ENCODE measurements at regions not wholly inside any gene's neighbourhood (a gene's known extent, or its start where the extent isn't known, plus 50 kb on each side); places are given as distances from the start of the nearest gene placed in this dataset.
A peak's percentile ranks its signal among the peaks of the same experiment; 100 is the strongest.

- H3K4me3 ChIP-seq (replicated peaks; ENCODE audit: low read depth, low read length): no peak overlapping the region
- H3K27me3 ChIP-seq (replicated peaks; ENCODE audit: control insufficient read depth, insufficient read depth, low read length): no peaks in the 10 kb centered on the region
- no peak for TF ChIP-seq CTCF (IDR thresholded peaks at IDR 0.05; ENCODE audit: insufficient read depth, low read length, poor library complexity, severe bottlenecking)
- no peaks in the 10 kb centered on the region for H3K36me3 ChIP-seq (ENCODE audit: control insufficient read depth, insufficient read depth, low read length)
- no peak for DNase-seq (ENCODE audit: extremely low read depth, insufficient read length)
Observed at GRCh38 chr17:72477491-72477890, 356.7 kb downstream of the SOX9 start.

- H3K27me3 ChIP-seq (replicated peaks; ENCODE audit: control insufficient read depth, insufficient read depth, low read length): no peaks in the 10 kb centered on the region
- DNase-seq (ENCODE audit: extremely low read depth, insufficient read length): no peak
- H3K4me3 ChIP-seq (replicated peaks; ENCODE audit: low read depth, low read length): no peak overlapping the region
- H3K36me3 ChIP-seq (ENCODE audit: control insufficient read depth, insufficient read depth, low read length): no peaks in the 10 kb centered on the region
- peak; percentile 39 for TF ChIP-seq CTCF (IDR thresholded peaks at IDR 0.05; ENCODE audit: insufficient read depth, low read length, poor library complexity, severe bottlenecking)
Observed at GRCh38 chr17:72479113-72479512, 358.3 kb downstream of the SOX9 start.

- no peak overlapping the region for H3K4me3 ChIP-seq (replicated peaks; ENCODE audit: low read depth, low read length)
- no peaks in the 10 kb centered on the region for H3K36me3 ChIP-seq (ENCODE audit: control insufficient read depth, insufficient read depth, low read length)
- H3K27me3 ChIP-seq (replicated peaks; ENCODE audit: control insufficient read depth, insufficient read depth, low read length): no peaks in the 10 kb centered on the region
- TF ChIP-seq CTCF (IDR thresholded peaks at IDR 0.05; ENCODE audit: insufficient read depth, low read length, poor library complexity, severe bottlenecking): no peak
- no peak for DNase-seq (ENCODE audit: extremely low read depth, insufficient read length)
Observed at GRCh38 chr17:72481572-72481971, 360.8 kb downstream of the SOX9 start.

- Histone ChIP-seq H3K4me3 (replicated peaks; ENCODE audit: low read depth, low read length) (no peak overlapping the region), H3K36me3 (ENCODE audit: control insufficient read depth, insufficient read depth, low read length) (no peaks in the 10 kb centered on the region), H3K27me3 (replicated peaks; ENCODE audit: control insufficient read depth, insufficient read depth, low read length) (no peaks in the 10 kb centered on the region)
- TF ChIP-seq CTCF (IDR thresholded peaks at IDR 0.05; ENCODE audit: insufficient read depth, low read length, poor library complexity, severe bottlenecking): no peak
- DNase-seq (ENCODE audit: extremely low read depth, insufficient read length): no peak
Observed at GRCh38 chr17:72485596-72485995, 364.8 kb downstream of the SOX9 start.

GRCh38 chr17:72486806-72487205 lies 366.0 kb downstream of the SOX9 start:
- no peak overlapping the region for H3K4me3 ChIP-seq (replicated peaks; ENCODE audit: low read depth, low read length)
- H3K36me3 ChIP-seq (ENCODE audit: control insufficient read depth, insufficient read depth, low read length): no peaks in the 10 kb centered on the region
- H3K27me3 ChIP-seq (replicated peaks; ENCODE audit: control insufficient read depth, insufficient read depth, low read length): no peaks in the 10 kb centered on the region
- no peak for DNase-seq (ENCODE audit: extremely low read depth, insufficient read length)
- no peak for TF ChIP-seq CTCF (IDR thresholded peaks at IDR 0.05; ENCODE audit: insufficient read depth, low read length, poor library complexity, severe bottlenecking)

All from GM06990 (cell line).